GM12878 (cell line): ENCODE measurements at regions not wholly inside any gene's neighbourhood (a gene's known extent, or its start where the extent isn't known, plus 50 kb on each side); places are given as distances from the start of the nearest gene placed in this dataset.

ENCODE experiments used
- CTCF ChIP-seq, 3 experiments: IDR thresholded peaks in 2 of 3; conservative IDR thresholded peaks in 1 of 3; 2 replicates each; pipeline ENCODE4 v1.5.1; 2011; ENCODE audit warnings: low read depth in 3 of 3, low read length in 3 of 3, mild to moderate bottlenecking in 3 of 3, control low read depth in 2 of 3, moderate library complexity in 2 of 3, inconsistent platforms in 1 of 3, mixed read lengths in 1 of 3; ENCODE audit not compliant: control insufficient read depth in 2 of 3, insufficient read depth in 1 of 3; ENCODE audit errors: extremely low read depth in 1 of 3
- TAF1 ChIP-seq: IDR thresholded peaks from 2 replicates; pipeline ENCODE4 v1.6.1; 2011; ENCODE audit warnings: mild to moderate bottlenecking, low read depth, low read length, borderline replicate concordance

- no peak for TF ChIP-seq CTCF (IDR thresholded peaks at IDR 0.05 in 2 of 3, conservative IDR thresholded peaks at IDR 0.05 in 1 of 3; ENCODE audit: control insufficient read depth in 2 of 3, extremely low read depth in 1 of 3, insufficient read depth in 1 of 3, low read depth in 3 of 3, low read length in 3 of 3)
- TF ChIP-seq TAF1: no peak
Measured at GRCh38 chr2:153373510-153374279, 104.9 kb downstream of the RPRM start.
